Endothelial cell (in vitro differentiated cells): ENCODE measurements at regions not wholly inside any gene's neighbourhood (a gene's known extent, or its start where the extent isn't known, plus 50 kb on each side); places are given as distances from the start of the nearest gene placed in this dataset.

Experiments
- DNase-seq: peaks from one replicate; pipeline ENCODE4 v3.0.0; 2021; ENCODE audit warnings: low spot score
- H3K27ac Mint-ChIP-seq: one replicate; pipeline ENCODE4 v1.8.0; 2021; ENCODE audit warnings: mixed read lengths, inconsistent platforms; ENCODE audit not compliant: unreplicated experiment
- H3K27me3 Mint-ChIP-seq: one replicate; pipeline ENCODE4 v1.8.0; 2021; ENCODE audit warnings: mild to moderate bottlenecking, moderate library complexity, mixed read lengths, inconsistent platforms; ENCODE audit not compliant: unreplicated experiment
- H3K36me3 Mint-ChIP-seq: one replicate; pipeline ENCODE4 v1.8.0; 2021; ENCODE audit warnings: mild to moderate bottlenecking, low read depth, mixed read lengths, inconsistent platforms; ENCODE audit not compliant: unreplicated experiment
- H3K4me1 Mint-ChIP-seq: one replicate; pipeline ENCODE4 v1.8.0; 2021; ENCODE audit warnings: mild to moderate bottlenecking, mixed read lengths, inconsistent platforms; ENCODE audit not compliant: unreplicated experiment
- H3K4me3 Mint-ChIP-seq: one replicate; pipeline ENCODE4 v1.8.0; 2021; ENCODE audit warnings: mild to moderate bottlenecking, mixed read lengths, inconsistent platforms; ENCODE audit not compliant: unreplicated experiment
- H3K9me3 Mint-ChIP-seq: one replicate; pipeline ENCODE4 v1.8.0; 2021; ENCODE audit warnings: mixed read lengths, inconsistent platforms; ENCODE audit not compliant: unreplicated experiment
- TF ChIP-seq, protein P1 (sequence below): fragments of 200-600 bp; sonication (generic); IDR thresholded peaks from one replicate; pipeline ENCODE4 v1.5.0; 2021; ENCODE audit warnings: antibody characterized with exemption; ENCODE audit not compliant: unreplicated experiment

DNA sequence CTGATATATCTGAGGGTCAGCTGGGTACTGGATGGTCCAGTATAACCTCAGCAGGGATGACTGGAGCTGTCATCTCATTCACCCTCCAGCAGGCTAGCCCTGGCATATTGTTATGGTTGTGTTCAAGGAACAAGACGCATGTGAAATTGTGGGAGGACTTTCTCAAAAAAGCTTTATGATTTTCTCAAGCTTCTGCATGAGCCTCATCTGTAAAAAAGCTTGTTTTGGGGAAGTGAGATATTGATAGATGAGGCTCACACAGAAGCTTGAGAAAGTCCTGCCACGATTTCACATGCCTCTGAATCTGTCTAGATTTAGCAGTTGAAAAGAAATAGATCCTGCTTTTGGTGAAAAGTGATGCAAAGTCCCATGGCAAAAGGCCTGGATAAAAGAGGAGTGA is 93.4 kb downstream of the SPCS3 start:
- DNase-seq = no peak
- Mint-ChIP-seq H3K4me3 (no peak overlapping the region), H3K36me3 (no peaks in the 10 kb centered on the region), H3K9me3 (no peaks in the 10 kb centered on the region), H3K27me3 (peaks cover 3% of the 10 kb centered on the region), H3K4me1 (no peaks in the 10 kb centered on the region), H3K27ac (no peak overlapping the region)
- TF ChIP-seq, protein P1, sequence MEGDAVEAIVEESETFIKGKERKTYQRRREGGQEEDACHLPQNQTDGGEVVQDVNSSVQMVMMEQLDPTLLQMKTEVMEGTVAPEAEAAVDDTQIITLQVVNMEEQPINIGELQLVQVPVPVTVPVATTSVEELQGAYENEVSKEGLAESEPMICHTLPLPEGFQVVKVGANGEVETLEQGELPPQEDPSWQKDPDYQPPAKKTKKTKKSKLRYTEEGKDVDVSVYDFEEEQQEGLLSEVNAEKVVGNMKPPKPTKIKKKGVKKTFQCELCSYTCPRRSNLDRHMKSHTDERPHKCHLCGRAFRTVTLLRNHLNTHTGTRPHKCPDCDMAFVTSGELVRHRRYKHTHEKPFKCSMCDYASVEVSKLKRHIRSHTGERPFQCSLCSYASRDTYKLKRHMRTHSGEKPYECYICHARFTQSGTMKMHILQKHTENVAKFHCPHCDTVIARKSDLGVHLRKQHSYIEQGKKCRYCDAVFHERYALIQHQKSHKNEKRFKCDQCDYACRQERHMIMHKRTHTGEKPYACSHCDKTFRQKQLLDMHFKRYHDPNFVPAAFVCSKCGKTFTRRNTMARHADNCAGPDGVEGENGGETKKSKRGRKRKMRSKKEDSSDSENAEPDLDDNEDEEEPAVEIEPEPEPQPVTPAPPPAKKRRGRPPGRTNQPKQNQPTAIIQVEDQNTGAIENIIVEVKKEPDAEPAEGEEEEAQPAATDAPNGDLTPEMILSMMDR = no peak

DNA sequence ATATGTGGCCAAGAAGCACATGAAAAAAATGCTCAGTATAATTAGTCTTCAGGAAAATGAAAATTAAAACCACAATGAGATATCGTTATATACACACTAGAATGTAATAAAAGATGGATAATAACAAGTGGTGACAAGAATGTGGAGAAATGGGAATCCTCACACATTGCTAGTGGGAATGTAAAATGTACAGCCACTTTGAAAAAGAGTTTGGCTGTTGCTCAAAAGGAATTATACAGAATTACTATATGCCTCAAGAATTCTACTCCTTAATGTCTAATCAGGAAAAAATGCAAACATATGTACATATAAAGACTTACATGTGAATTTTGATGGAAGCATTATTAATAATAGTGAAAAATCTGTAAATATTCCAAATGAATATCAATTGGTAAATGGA is 102.2 kb downstream of the SPCS3 start:
- Mint-ChIP-seq H3K4me1 (peaks cover 7% of the 10 kb centered on the region), H3K27ac (no peak overlapping the region), H3K4me3 (no peak overlapping the region), H3K27me3 (no peaks in the 10 kb centered on the region), H3K9me3 (no peaks in the 10 kb centered on the region), H3K36me3 (no peaks in the 10 kb centered on the region)
- DNase-seq = no peak
- TF ChIP-seq, protein P1 = no peak

DNA sequence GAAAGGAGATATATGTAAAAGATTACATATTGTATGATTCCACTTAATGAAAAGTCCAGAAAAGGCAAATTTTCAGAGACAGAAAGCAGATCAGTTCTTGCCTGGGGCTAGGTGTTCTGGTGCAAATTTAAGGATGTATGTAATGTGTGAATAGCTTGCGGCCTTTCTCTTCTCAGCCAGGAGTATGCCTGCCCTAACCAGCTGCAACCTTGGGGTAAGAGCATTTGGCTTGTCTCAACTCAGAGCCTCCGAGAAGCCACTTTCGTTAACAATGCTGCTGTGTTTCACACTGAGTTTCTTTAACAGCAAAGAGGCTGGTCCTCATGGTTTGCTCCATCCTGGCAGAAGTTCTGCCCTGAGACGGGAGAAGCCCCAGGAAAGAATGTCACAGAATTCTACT is 102.7 kb downstream of the SPCS3 start:
- no peak overlapping the region for H3K27ac Mint-ChIP-seq
- no peak for DNase-seq
- TF ChIP-seq, protein P1 = no peak
- no peak overlapping the region for H3K4me3 Mint-ChIP-seq
- peaks cover 8% of the 10 kb centered on the region for H3K4me1 Mint-ChIP-seq
- no peaks in the 10 kb centered on the region for H3K9me3 Mint-ChIP-seq
- no peaks in the 10 kb centered on the region for H3K27me3 Mint-ChIP-seq
- H3K36me3 Mint-ChIP-seq = no peaks in the 10 kb centered on the region

DNA sequence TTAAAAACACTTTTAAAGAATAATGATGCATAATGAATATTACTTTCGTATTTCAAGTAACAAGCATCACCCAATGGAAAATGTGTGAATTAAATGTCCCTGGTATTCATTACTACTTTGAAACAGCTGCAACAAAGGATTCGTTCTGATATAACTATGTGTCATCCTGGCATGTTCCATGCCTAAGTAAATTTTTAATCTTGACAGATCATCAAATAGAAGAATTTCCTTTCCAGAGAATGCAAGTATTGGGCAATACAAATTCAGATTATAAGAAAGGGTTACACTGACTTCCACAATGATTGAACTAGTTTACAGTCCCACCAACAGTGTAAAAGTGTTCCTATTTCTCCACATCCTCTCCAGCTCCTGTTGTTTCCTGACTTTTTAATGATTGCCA is 105.3 kb downstream of the SPCS3 start:
- Mint-ChIP-seq H3K4me1 (peaks cover 8% of the 10 kb centered on the region), H3K27ac (no peak overlapping the region), H3K4me3 (no peak overlapping the region), H3K27me3 (no peaks in the 10 kb centered on the region), H3K9me3 (no peaks in the 10 kb centered on the region), H3K36me3 (no peaks in the 10 kb centered on the region)
- TF ChIP-seq, protein P1 = no peak
- no peak for DNase-seq

DNA sequence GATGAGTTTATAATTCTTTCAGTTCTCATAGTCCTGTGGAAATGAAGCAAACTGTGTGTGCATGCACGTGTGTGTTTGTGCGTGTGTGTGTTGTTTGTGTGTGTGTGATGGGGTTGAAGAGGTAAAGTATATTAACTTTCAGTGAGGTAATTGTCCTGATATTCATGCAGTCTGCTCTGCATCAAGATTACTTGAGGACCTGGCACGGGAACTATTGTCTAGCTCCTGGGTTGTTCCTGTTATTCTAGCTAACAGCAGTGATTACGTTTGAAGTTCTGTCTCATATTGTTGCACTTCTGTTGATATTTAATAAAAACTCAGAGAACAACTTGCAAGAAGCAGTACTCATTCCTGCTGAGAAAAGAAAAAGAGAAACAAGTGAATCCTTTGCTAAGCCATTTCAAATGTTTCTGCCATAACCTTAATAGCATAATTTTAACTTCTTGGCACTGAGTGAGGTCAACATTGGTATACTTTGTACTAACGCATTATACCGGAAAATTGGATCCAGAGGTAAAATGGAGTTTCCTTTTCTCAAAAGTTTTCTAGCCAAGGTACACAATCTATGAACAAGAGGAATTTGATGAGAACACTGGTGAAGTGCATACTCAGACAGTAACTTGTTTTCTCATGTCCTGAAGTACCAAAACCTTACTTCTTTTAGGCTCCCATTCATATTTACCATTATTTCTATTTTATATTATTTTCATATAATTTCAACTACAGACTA is 113.2 kb downstream of the SPCS3 start:
- Mint-ChIP-seq H3K27me3 (peaks cover 3% of the 10 kb centered on the region), H3K4me1 (peaks cover 12% of the 10 kb centered on the region), H3K9me3 (no peaks in the 10 kb centered on the region), H3K27ac (peak overlapping the region; percentile 38), H3K36me3 (no peaks in the 10 kb centered on the region), H3K4me3 (no peak overlapping the region)
- no peak for DNase-seq
- TF ChIP-seq, protein P1 = no peak
